HG02970 (cell line): ENCODE measurements at regions not wholly inside any gene's neighbourhood (a gene's known extent, or its start where the extent isn't known, plus 50 kb on each side); places are given as distances from the start of the nearest gene placed in this dataset.
"Not testable (repeated sequence)": the region's sequence is repeated elsewhere in the genome, so short reads cannot be mapped to it uniquely, and the experiment has no call there.

Experiments used
- ATAC-seq: cut with Tn5 transposase; IDR thresholded peaks from one replicate; pipeline ENCODE4 v1.9.1; 2021; ENCODE audit warnings: mild to moderate bottlenecking, moderate library complexity, moderate number of reproducible peaks; ENCODE audit not compliant: unreplicated experiment, low FRiP score

GRCh38 chrX:138008281-138008680 lies 442.4 kb downstream of the ZIC3 start:
- no peak for ATAC-seq

- ATAC-seq = no peak
Observed at GRCh38 chrX:138011468-138011867, 445.5 kb downstream of the ZIC3 start.

- ATAC-seq = no peak
Observed at GRCh38 chrX:138014577-138014976, 448.6 kb downstream of the ZIC3 start.

- ATAC-seq = no peak
Observed at GRCh38 chrX:138018145-138018799, 452.3 kb downstream of the ZIC3 start.

- no peak for ATAC-seq
Observed at GRCh38 chrX:138020941-138021340, 455.0 kb downstream of the ZIC3 start.

GRCh38 chrX:138026211-138026610 lies 460.3 kb downstream of the ZIC3 start:
- no peak for ATAC-seq

- no peak for ATAC-seq
Observed at GRCh38 chrX:138031715-138032114, 465.8 kb downstream of the ZIC3 start.

- no peak for ATAC-seq
Observed at GRCh38 chrX:138034136-138034535, 468.2 kb downstream of the ZIC3 start.

GRCh38 chrX:138037548-138037947 lies 471.6 kb downstream of the ZIC3 start:
- no peak for ATAC-seq

GRCh38 chrX:138057883-138058282 lies 492.0 kb downstream of the ZIC3 start:
- no peak for ATAC-seq

- ATAC-seq = no peak
Observed at GRCh38 chrX:138058931-138059330, 493.0 kb downstream of the ZIC3 start.

GRCh38 chrX:138067415-138067814 lies 501.5 kb downstream of the ZIC3 start:
- ATAC-seq = no peak

GRCh38 chrX:138073626-138074025 lies 507.7 kb downstream of the ZIC3 start:
- ATAC-seq = no peak

GRCh38 chrX:138082251-138082650 lies 516.3 kb downstream of the ZIC3 start:
- no peak for ATAC-seq

- no peak for ATAC-seq
Observed at GRCh38 chrX:138082896-138083295, 517.0 kb downstream of the ZIC3 start.

- ATAC-seq = not testable (repeated sequence)
Observed at GRCh38 chrX:138110910-138111309, 545.0 kb downstream of the ZIC3 start.

GRCh38 chrX:138127314-138127713 lies 561.4 kb downstream of the ZIC3 start:
- ATAC-seq = no peak

GRCh38 chrX:138128027-138128671 lies 562.2 kb downstream of the ZIC3 start:
- ATAC-seq = peak; percentile 79

- ATAC-seq = no peak
Observed at GRCh38 chrX:138150709-138151108, 560.8 kb downstream of the FGF13 start.

- ATAC-seq = no peak
Observed at GRCh38 chrX:138157850-138158249, 553.7 kb downstream of the FGF13 start.

GRCh38 chrX:138191998-138192397 lies 519.5 kb downstream of the FGF13 start:
- ATAC-seq = no peak

GRCh38 chrX:138229718-138230117 lies 481.8 kb downstream of the FGF13 start:
- no peak for ATAC-seq
